ENCODE measurements at regions not wholly inside any gene's neighbourhood (a gene's known extent, or its start where the extent isn't known, plus 50 kb on each side); places are given as distances from the start of the nearest gene placed in this dataset.
"Not testable (repeated sequence)": the region's sequence is repeated elsewhere in the genome, so short reads cannot be mapped to it uniquely, and the experiment has no call there.

DNA sequence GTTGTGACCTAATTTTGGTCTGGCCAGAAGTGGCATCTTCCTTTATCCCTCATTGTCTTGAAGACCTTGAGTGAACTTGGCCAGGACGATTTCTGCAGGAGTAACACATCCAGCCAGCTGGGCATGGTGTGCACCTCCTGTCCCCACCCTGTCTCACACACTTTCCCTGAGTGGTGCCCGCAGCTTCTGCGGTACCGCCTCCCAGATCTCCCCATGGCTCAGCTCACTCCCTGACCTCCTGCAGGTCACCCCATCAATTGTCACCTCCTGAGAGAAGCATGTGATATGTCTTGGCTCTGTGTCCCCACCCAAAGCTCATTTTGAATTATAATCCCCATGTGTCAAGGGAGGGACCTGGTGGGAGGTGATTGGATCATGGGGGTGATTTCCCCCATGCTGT, 50.2 kb upstream of the TP53I11 start:
- DNase-seq (ENCODE audit: low read depth in 4 of 4, low spot score in 3 of 4) = no peak

GRCh38 chr11:45001466-45002165, 50.9 kb upstream of the TP53I11 start:
- DNase-seq (ENCODE audit: low read depth in 4 of 4, low spot score in 3 of 4) = no peak

- DNase-seq (ENCODE audit: low read depth in 4 of 4, low spot score in 3 of 4) = no peak
Measured at GRCh38 chr11:45005106-45005505, 54.4 kb upstream of the TP53I11 start.

GRCh38 chr11:45007011-45007410, 56.3 kb upstream of the TP53I11 start:
- no peak for DNase-seq (ENCODE audit: low read depth in 4 of 4, low spot score in 3 of 4)

- DNase-seq (ENCODE audit: low read depth in 4 of 4, low spot score in 3 of 4) = not testable (repeated sequence)
Measured at GRCh38 chr11:45015983-45016382, 65.3 kb upstream of the TP53I11 start.

DNA sequence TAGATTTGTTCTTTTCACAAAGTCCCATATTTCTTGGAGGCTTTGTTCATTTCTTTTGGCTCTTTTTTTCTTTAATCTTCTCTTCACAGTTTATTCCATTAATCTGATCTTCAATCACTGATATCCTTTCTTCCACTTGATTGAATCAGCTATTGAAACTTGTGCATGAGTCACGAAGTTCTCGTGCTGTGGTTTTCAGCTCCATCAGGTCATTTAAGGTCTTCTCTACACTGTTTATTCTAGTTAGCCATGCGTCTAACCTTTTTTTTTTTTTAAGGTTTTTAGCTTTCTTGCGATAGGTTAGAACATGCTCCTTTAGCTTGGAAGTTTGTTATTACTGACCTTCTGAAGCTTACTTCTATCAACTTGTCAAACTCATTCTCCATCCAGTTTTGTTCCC, 65.8 kb upstream of the TP53I11 start:
- not testable (repeated sequence) for DNase-seq (ENCODE audit: low read depth in 4 of 4, low spot score in 3 of 4)

- no peak for DNase-seq (ENCODE audit: low read depth in 4 of 4, low spot score in 3 of 4)
Measured at GRCh38 chr11:45017329-45017728, 66.6 kb upstream of the TP53I11 start.

DNA sequence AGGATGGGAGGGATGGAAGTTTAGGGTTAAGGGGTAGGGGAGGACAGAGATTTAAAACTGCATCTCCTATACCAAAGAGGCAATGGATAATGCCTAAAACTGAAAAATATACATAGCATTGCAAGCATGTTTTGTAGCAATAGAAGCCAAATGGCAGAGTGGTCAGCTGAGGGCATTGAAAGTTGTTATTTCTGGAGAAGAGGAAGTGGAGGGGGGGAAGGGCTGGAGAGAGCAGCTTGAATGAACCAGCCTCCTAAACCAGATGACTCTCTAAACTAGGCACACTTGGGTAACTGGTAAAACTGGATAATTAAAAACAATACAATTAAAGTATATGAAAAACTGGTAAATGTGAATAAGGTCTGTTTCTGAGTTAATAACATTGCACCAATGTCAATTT, 70.3 kb upstream of the TP53I11 start:
- DNase-seq (ENCODE audit: low read depth in 4 of 4, low spot score in 3 of 4) = no peak

- DNase-seq (ENCODE audit: low read depth in 4 of 4, low spot score in 3 of 4) = no peak
Measured at GRCh38 chr11:45021692-45022141, 71.0 kb upstream of the TP53I11 start.

DNA sequence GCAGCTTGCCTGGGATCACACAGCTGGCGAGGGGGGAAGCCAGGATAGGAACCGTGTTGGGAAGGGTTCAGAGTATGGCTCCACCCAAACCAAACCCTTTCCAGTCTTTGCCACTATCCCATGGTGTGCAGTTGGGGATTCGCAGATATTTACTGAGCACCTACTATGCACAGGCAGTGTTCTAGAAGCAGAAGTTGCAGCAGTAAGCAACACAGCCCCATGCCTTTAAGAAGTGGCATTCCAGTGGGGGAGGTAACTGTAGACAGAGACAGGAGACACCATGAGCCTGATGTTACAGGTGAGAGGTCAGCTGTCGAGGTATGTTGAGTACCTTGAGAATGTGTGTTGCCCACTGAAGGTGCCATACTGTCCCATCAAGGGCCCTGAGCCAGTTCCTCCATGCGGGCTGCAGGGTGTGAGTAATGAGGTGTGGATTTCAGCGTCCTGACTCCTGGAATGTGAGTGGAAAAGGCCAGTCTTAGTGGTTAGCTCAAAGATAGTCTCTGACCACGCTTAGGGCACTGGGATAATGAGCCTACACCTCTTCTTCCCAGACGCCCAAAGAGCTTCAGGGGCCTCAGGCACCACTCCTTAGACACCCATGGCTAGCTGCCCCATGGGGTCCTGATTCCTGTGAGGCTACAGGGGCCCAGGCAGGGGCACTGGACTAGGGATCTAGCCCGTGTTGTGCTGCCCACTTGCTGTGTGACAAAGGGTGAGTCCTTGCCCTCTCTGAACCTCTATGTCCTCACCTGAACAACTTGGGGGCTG, 71.8 kb upstream of the TP53I11 start:
- no peak for DNase-seq (ENCODE audit: low read depth in 4 of 4, low spot score in 3 of 4)

GRCh38 chr11:45023065-45023365, 72.3 kb upstream of the TP53I11 start:
- DNase-seq (ENCODE audit: low read depth in 4 of 4, low spot score in 3 of 4) = no peak

- DNase-seq (ENCODE audit: low read depth in 4 of 4, low spot score in 3 of 4) = no peak
Measured at GRCh38 chr11:45024316-45024715, 73.6 kb upstream of the TP53I11 start.

- DNase-seq (ENCODE audit: low read depth in 4 of 4, low spot score in 3 of 4) = no peak
Measured at GRCh38 chr11:45024846-45025588, 74.3 kb upstream of the TP53I11 start.

DNA sequence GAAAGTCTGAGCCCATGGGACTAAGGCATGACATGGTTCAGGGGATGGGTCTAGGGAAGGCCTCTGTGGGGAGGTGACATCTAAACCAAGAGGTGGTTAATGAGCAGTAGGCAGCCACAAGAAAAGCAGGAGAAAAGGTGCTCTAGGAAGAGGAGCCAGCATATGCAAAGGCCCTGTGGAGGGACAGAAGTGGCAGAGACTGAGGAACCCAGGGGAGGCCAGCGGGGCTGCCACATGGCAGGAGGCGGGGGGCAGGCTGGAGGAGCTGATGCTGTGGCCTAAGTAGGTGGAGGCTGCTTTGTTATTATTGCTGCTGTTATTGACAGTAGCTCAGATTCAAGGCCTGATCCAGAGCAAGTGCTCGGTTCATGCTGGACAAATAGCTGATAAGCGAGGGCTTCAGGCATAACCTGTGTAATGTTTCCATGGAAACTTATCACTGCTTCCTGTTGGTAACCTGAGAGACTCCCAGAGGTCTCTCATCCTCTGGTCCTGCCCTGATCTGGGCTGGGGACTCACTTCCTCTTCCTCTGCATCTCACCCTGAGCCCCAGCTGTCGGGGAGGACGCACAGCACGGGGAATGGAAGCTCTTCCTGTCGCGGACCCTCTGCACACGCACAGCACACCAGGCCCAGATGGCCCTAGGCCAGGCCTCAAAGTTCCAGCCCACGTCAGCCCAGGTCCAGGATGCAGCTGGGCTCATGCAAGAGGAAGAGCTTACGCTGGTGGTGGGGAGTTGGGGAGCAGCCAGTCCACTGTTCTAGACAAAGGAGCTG, 75.2 kb upstream of the TP53I11 start:
- DNase-seq (ENCODE audit: low read depth in 4 of 4, low spot score in 3 of 4) = peak in 2 of 4 donors; percentile 29 to 30

DNA sequence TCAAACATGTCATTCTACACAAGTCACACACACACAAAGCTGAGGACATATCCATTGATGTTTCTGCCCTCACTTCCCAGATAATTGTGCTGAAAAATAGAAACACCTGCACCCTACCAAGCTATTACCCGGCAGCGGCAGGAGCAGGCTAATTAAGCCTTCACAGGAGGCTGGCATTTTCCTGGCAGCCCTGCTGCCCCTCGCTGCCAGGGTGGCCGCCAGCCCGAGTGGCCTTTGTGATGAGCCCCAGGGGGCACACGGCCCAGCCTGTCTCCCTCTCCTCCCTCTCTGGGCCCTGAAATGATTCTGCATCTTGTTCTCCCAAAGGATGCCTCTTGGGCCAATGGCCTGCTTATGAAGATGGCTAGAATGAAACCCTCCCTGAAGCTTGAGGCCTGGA, 76.2 kb upstream of the TP53I11 start:
- DNase-seq (ENCODE audit: low read depth in 4 of 4, low spot score in 3 of 4) = no peak

DNA sequence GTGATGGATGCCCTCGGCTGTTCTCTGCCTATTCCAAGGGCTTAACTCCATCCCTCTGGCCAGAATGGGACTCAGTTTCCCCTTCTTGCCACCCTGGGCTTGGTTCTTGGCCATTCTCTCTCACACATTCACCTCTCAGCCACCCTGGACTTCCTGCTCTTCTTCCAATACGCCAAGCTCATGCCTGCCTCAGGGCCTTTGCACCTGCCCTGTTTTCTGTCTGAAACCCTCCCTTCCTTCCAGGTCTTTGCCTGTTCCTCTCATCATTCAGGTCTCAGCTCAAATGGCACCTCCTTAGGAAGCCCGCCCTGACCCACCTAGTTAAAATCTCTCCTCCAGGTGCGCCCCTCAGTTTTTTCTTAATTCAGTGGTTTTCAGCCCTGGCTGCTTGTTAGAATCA, 76.6 kb upstream of the TP53I11 start:
- DNase-seq (ENCODE audit: low read depth in 4 of 4, low spot score in 3 of 4) = no peak

DNA sequence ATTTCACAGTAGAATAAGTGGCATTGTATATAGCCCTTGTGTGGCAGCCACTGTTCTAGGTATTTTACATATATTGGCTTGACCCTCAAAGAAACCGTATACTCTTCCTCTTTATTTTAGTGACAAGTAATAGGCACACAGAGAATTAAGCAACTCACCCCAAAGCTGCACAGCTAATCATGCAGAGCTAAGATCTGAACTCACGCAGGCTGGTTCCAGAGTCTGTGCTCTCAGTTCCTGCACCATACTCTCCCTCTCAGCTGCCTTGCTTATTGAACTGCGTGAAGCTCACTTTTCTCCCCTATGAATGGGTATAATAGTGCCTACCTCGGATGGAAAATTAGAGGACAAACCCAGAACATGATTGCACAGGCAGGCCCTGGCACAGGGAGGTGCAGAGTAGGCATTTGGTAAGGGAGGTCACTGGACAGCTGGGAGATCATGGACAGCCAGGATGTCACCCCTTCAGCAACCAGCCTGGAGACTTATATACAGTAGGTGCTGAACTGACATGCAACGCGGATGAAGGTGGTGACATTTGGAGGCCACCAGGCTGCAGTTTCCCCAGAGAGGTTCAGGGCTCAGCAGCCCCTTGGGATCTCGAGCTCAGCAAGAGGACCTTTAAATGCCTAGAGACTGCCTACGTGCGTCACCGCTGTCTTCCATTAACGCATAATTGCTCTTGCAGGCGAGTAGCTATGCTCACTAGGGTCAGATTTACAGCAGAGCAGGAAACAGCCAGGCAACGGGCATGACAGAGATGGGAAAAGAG, 78.4 kb upstream of the TP53I11 start:
- DNase-seq (ENCODE audit: low read depth in 4 of 4, low spot score in 3 of 4) = no peak

DNA sequence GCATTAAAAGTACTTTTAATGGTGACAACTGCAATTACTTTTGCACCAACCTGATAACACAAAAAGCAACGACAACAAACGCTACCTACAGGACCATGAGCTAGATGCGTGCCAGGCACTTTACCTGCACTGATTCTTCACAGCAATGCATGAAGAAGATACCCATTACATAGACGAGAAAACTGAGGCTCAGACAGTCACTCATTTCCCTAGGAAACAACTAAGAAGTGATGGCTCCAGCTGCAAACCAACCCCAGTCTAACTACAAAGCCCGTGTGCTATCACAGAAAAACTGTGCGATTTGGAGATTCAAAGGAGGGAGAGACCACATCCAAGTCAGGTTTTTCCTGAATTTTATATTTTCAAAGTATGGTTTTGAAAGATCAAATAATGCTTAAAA, 80.1 kb upstream of the TP53I11 start:
- no peak for DNase-seq (ENCODE audit: low read depth in 4 of 4, low spot score in 3 of 4)

GRCh38 chr11:45031912-45032519, 81.3 kb upstream of the TP53I11 start:
- DNase-seq (ENCODE audit: low read depth in 4 of 4, low spot score in 3 of 4) = no peak

- DNase-seq (ENCODE audit: low read depth in 4 of 4, low spot score in 3 of 4) = no peak
Measured at GRCh38 chr11:45035413-45035812, 84.7 kb upstream of the TP53I11 start.
